ENCODE measurements at regions not wholly inside any gene's neighbourhood (a gene's known extent, or its start where the extent isn't known, plus 50 kb on each side); places are given as distances from the start of the nearest gene placed in this dataset.

DNA sequence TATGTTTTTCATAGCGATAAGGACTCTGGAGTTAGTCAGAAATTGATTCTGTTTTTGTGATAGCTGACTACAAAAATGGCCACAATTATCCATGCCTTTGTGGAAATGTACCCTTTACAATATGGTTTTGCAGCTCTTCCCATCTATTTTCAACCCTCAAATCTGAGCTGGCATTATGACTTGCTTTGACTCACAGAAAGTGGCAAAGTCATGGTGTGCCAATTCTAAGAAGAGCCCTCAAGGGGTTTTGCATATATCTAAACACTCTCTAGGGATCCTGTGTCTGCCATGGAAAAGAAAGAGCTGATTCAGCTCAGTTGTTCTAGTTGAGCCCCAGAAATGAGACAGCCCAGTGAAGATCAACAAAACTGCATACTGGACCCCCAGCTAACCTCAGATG, 390.5 kb upstream of the RAG2 start:
- TF ChIP-seq POLR2A (IDR thresholded peaks at IDR 0.05; ENCODE audit: low read depth, low read length) = no peak
- TF ChIP-seq TAF1 (IDR thresholded peaks at IDR 0.05; ENCODE audit: borderline replicate concordance, low read depth, low read length) = no peak
- no peak for TF ChIP-seq POLR2AphosphoS5 (IDR thresholded peaks at IDR 0.05; ENCODE audit: low read depth, low read length)
